Nephron (organoid): ENCODE measurements at regions not wholly inside any gene's neighbourhood (a gene's known extent, or its start where the extent isn't known, plus 50 kb on each side); places are given as distances from the start of the nearest gene placed in this dataset.
A peak's percentile ranks its signal among the peaks of the same experiment; 100 is the strongest.

Experiments
- H3K27ac Mint-ChIP-seq, 3 experiments: 2 replicates each; pipeline ENCODE4 v1.8.0; 2020; ENCODE audit warnings: mixed read lengths in 3 of 3, mild to moderate bottlenecking in 2 of 3, moderate library complexity in 1 of 3
- H3K27me3 Mint-ChIP-seq: 2 replicates; pipeline ENCODE4 v1.8.0; 2021; ENCODE audit warnings: low read depth, mild to moderate bottlenecking, moderate library complexity, mixed read lengths
- H3K36me3 Mint-ChIP-seq: 2 replicates; pipeline ENCODE4 v1.8.0; 2020; ENCODE audit warnings: low read depth, mixed read lengths
- H3K4me1 Mint-ChIP-seq: 2 replicates; pipeline ENCODE4 v1.8.0; 2020; ENCODE audit warnings: mixed read lengths
- H3K4me3 Mint-ChIP-seq, 3 experiments: 2 replicates each; pipeline ENCODE4 v1.8.0; 2020; ENCODE audit warnings: mild to moderate bottlenecking in 3 of 3, mixed read lengths in 3 of 3, moderate library complexity in 2 of 3
- H3K9me3 Mint-ChIP-seq: 2 replicates; pipeline ENCODE4 v1.8.0; 2020; ENCODE audit warnings: mixed read lengths
- TF ChIP-seq, protein P1 (sequence below), 3 experiments: fragments of 200-600 bp; sonication (generic); IDR thresholded peaks; one replicate each; pipeline ENCODE4 v1.5.0; 2021; ENCODE audit warnings: antibody characterized with exemption in 3 of 3; ENCODE audit not compliant: unreplicated experiment in 3 of 3

- peaks cover 10% of the 10 kb centered on the region for H3K36me3 Mint-ChIP-seq
- H3K4me1 Mint-ChIP-seq, result peaks cover 28% of the 10 kb centered on the region
- H3K4me3 Mint-ChIP-seq, result no peak overlapping the region
- peaks cover 25% of the 10 kb centered on the region for H3K27me3 Mint-ChIP-seq
- no peak overlapping the region for H3K27ac Mint-ChIP-seq
- peaks cover 7% of the 10 kb centered on the region for H3K9me3 Mint-ChIP-seq
- TF ChIP-seq, protein P1, sequence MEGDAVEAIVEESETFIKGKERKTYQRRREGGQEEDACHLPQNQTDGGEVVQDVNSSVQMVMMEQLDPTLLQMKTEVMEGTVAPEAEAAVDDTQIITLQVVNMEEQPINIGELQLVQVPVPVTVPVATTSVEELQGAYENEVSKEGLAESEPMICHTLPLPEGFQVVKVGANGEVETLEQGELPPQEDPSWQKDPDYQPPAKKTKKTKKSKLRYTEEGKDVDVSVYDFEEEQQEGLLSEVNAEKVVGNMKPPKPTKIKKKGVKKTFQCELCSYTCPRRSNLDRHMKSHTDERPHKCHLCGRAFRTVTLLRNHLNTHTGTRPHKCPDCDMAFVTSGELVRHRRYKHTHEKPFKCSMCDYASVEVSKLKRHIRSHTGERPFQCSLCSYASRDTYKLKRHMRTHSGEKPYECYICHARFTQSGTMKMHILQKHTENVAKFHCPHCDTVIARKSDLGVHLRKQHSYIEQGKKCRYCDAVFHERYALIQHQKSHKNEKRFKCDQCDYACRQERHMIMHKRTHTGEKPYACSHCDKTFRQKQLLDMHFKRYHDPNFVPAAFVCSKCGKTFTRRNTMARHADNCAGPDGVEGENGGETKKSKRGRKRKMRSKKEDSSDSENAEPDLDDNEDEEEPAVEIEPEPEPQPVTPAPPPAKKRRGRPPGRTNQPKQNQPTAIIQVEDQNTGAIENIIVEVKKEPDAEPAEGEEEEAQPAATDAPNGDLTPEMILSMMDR (IDR thresholded peaks at IDR 0.05; ENCODE audit: unreplicated experiment in 3 of 3), result no peak
Observed at GRCh38 chr16:87190288-87191230, 126.6 kb downstream of the C16orf95 start.

GRCh38 chr16:87192452-87193073 is 124.6 kb downstream of the C16orf95 start:
- TF ChIP-seq, protein P1 (IDR thresholded peaks at IDR 0.05; ENCODE audit: unreplicated experiment in 3 of 3), result no peak
- Mint-ChIP-seq H3K27me3 (peaks cover 23% of the 10 kb centered on the region), H3K4me3 (peak overlapping the region in 1 of 3 experiments; percentile 45), H3K9me3 (peaks cover 2% of the 10 kb centered on the region), H3K36me3 (peaks cover 5% of the 10 kb centered on the region), H3K4me1 (peaks cover 20% of the 10 kb centered on the region), H3K27ac (peak overlapping the region; percentile 65 to 91 (median 85))

DNA sequence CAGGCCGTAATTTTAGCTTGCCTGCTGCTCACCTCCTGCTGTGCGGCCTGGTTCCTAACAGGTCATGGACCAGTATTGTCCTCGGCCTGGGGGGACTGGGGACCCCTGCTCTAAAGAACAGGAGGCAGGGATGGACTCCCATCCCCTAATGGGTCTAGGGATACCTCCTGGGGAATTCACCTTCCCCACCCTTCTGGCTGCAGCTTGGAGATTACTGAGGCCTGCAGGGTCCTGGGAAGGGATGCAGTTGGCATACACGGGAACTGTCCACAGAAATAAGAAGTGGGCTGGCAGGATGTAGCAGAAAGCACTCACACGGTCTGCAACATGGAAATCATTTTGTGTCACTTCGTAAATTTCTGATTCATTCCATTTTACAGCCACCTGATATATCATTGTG is 123.0 kb downstream of the C16orf95 start:
- no peaks in the 10 kb centered on the region for H3K36me3 Mint-ChIP-seq
- H3K9me3 Mint-ChIP-seq, result peaks cover 2% of the 10 kb centered on the region
- TF ChIP-seq, protein P1 (IDR thresholded peaks at IDR 0.05; ENCODE audit: unreplicated experiment in 3 of 3), result no peak
- H3K4me1 Mint-ChIP-seq, result peaks cover 20% of the 10 kb centered on the region
- no peak overlapping the region for H3K27ac Mint-ChIP-seq
- H3K27me3 Mint-ChIP-seq, result peaks cover 32% of the 10 kb centered on the region
- no peak overlapping the region for H3K4me3 Mint-ChIP-seq

GRCh38 chr16:87195161-87195560 is 122.0 kb downstream of the C16orf95 start:
- Mint-ChIP-seq H3K27ac (no peak overlapping the region), H3K4me1 (peaks cover 20% of the 10 kb centered on the region), H3K9me3 (peaks cover 2% of the 10 kb centered on the region), H3K4me3 (no peak overlapping the region), H3K36me3 (no peaks in the 10 kb centered on the region), H3K27me3 (peaks cover 40% of the 10 kb centered on the region)
- TF ChIP-seq, protein P1 (IDR thresholded peaks at IDR 0.05; ENCODE audit: unreplicated experiment in 3 of 3), result no peak

GRCh38 chr16:87196231-87196630 is 121.0 kb downstream of the C16orf95 start:
- H3K9me3 Mint-ChIP-seq, result peaks cover 2% of the 10 kb centered on the region
- peaks cover 20% of the 10 kb centered on the region for H3K4me1 Mint-ChIP-seq
- TF ChIP-seq, protein P1 (IDR thresholded peaks at IDR 0.05; ENCODE audit: unreplicated experiment in 3 of 3), result no peak
- H3K27me3 Mint-ChIP-seq, result peaks cover 40% of the 10 kb centered on the region
- no peaks in the 10 kb centered on the region for H3K36me3 Mint-ChIP-seq
- H3K27ac Mint-ChIP-seq, result no peak overlapping the region
- no peak overlapping the region for H3K4me3 Mint-ChIP-seq
